GM20000 (cell line): ENCODE measurements at regions not wholly inside any gene's neighbourhood (a gene's known extent, or its start where the extent isn't known, plus 50 kb on each side); places are given as distances from the start of the nearest gene placed in this dataset.

ENCODE experiments used
- DNase-seq: peaks from one replicate; pipeline ENCODE4 v3.0.0; 2012; ENCODE audit warnings: low spot score
- CTCF ChIP-seq: IDR thresholded peaks from 2 replicates; pipeline ENCODE4 v1.5.1; 2012; ENCODE audit warnings: mild to moderate bottlenecking, control low read depth; ENCODE audit errors: extremely low read depth, missing control alignments

- peak; percentile 36 for TF ChIP-seq CTCF
- DNase-seq = no peak
Observed at GRCh38 chr5:81838307-81838906, 87.5 kb upstream of the SSBP2 start.

GRCh38 chr5:81837667-81838306, 86.9 kb upstream of the SSBP2 start:
- DNase-seq = no peak

GRCh38 chr5:81835814-81836367, 85.0 kb upstream of the SSBP2 start:
- no peak for DNase-seq
- TF ChIP-seq CTCF = no peak

More at GRCh38 chr5:81837667-81838306, 86.9 kb upstream of the SSBP2 start:
- no peak for TF ChIP-seq CTCF

- no peak for TF ChIP-seq CTCF
- DNase-seq = no peak
Observed at GRCh38 chr5:81834021-81834660, 83.2 kb upstream of the SSBP2 start.

GRCh38 chr5:81830596-81830995, 79.7 kb upstream of the SSBP2 start:
- no peak for DNase-seq
- TF ChIP-seq CTCF = no peak

GRCh38 chr5:81829242-81829641, 78.3 kb upstream of the SSBP2 start:
- TF ChIP-seq CTCF = no peak
- DNase-seq = no peak

- DNase-seq = no peak
- no peak for TF ChIP-seq CTCF
Observed at GRCh38 chr5:81827500-81827899, 76.6 kb upstream of the SSBP2 start.
